HG03045 (cell line): ENCODE measurements at regions not wholly inside any gene's neighbourhood (a gene's known extent, or its start where the extent isn't known, plus 50 kb on each side); places are given as distances from the start of the nearest gene placed in this dataset.
"Not testable (repeated sequence)": the region's sequence is repeated elsewhere in the genome, so short reads cannot be mapped to it uniquely, and the experiment has no call there.

ENCODE experiments used
- ATAC-seq: cut with Tn5 transposase; IDR thresholded peaks from one replicate; pipeline ENCODE4 v1.9.1; 2021; ENCODE audit warnings: mild to moderate bottlenecking, moderate library complexity; ENCODE audit not compliant: unreplicated experiment

DNA sequence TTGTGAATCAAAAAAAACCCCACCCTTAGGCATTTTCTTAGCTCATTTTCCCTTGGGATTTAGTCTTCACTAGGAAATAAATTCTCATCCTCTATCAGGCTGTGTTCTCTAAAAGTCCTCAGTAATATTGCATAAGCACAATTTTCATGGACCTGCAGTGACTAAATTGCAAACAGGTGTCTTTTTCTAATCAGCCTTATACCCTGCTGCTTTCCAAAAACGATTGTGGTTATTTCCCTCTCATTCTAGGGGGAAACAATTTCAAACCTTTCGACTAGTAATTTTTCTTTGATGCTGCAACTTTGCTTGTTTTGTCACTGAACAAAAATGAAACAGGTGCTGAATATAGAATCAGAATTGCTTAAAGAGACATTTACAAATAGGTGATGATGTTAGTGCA lies 549.9 kb downstream of the PDHA2 start:
- no peak for ATAC-seq

DNA sequence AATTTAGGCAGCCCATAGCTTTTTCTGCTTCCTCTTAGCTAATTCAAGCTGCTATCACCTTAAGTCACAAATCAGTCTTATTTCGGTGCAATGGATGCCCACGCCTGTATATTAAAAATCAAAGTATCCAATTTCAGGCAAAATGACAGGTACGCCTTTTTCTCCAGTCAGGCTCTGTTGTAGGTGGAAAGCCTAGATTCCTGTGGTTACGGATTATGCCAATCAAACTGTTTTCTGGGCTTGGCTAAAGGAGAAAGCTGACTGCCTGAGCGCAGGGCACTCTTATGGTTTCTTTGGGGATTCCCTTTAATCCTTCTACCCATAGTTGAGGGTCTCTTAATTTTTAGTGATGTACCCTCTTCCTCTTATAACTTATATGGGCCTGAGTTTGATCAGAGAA lies 550.5 kb downstream of the PDHA2 start:
- no peak for ATAC-seq

- no peak for ATAC-seq
Observed at GRCh38 chr4:96395747-96396146, 555.9 kb downstream of the PDHA2 start.

DNA sequence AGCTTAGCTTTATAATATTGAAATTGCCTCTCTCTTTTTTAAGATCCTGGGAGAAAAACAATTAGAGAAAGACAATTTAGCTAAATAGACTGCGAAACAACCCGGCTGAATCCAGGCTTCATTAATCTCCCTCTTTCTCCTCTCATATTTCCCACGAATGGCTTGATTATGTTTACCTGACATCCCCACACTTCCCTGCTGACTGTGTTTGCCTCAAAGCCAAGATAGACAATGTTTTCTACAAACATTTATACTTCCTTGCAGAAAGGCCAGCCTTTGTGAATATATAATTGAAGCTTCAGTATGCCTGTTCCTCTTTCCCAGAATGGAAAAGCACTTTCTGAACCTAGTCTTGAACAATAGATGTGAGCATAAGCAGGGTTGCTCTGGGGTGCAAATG lies 566.8 kb downstream of the PDHA2 start:
- ATAC-seq, result no peak

DNA sequence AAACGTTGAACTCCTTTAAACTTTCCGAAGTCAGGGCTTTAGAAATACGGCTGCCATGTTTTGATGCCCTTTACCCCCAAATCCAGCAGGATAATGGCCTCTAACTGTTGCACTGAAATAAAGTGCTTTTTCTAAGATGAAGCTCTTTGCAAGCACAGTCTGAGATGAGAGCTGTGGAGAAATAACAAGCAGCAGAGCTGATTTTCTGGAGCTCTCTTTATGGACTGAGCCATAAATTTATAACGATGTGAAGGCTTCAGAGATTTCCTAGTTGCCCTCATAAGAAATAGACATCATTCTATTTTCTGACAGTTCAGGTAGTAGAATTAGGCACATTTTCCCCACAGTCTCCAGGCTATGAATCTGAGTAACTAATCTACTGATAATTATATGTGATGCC lies 567.3 kb downstream of the PDHA2 start:
- no peak for ATAC-seq

GRCh38 chr4:96407738-96408463 lies 568.0 kb downstream of the PDHA2 start:
- no peak for ATAC-seq

GRCh38 chr4:96414853-96415252 lies 575.0 kb downstream of the PDHA2 start:
- not testable (repeated sequence) for ATAC-seq

DNA sequence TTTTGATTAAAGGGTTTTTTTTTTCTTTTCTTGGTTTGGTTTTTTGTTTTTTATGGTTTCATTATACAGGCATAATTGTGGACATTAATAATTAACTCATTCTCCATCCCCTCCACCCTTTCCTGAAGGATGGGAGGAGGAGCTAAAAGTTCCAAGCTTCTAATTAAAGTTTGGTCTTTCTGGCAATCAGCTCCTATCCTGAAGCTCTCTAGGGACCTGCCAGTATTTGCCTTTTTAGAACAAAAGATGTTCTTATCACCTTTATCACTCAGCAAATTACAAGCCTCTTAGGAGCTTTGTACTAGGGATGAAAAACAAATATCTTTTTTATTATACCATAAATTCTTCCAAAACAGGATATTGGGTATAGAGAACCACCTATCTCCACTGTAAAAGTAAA lies 589.8 kb downstream of the PDHA2 start:
- no peak for ATAC-seq

- ATAC-seq, result no peak
Observed at GRCh38 chr4:96431094-96431493, 591.2 kb downstream of the PDHA2 start.

DNA sequence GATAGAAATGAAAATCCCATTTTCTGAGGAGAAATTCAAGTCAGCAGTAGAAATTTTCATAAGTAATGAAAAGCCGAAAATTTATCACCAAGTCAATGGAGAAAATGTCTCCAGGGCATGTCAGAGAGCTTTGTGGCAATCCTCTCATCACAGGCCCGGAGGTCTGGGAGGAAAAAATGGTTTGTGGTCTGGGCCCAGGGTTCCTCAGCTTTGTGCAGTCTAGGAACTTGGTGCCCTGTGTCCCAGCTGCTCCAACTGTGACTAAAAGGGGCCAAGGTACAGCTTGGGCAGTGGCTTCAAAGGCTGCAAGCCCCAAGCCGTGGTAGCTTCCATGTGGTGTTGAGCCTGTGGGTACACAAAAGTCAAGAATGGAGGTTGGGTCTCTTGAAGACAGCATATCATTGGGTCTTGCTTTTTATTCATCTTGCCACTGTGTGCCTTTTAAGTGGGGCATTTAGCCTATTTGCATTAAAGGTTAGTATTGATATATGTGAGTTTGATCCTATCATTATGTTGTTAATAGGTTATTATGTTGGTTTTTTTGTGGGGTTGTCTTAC lies 608.5 kb downstream of the PDHA2 start:
- ATAC-seq, result no peak

- no peak for ATAC-seq
Observed at GRCh38 chr4:96455045-96455720, 615.3 kb downstream of the PDHA2 start.

DNA sequence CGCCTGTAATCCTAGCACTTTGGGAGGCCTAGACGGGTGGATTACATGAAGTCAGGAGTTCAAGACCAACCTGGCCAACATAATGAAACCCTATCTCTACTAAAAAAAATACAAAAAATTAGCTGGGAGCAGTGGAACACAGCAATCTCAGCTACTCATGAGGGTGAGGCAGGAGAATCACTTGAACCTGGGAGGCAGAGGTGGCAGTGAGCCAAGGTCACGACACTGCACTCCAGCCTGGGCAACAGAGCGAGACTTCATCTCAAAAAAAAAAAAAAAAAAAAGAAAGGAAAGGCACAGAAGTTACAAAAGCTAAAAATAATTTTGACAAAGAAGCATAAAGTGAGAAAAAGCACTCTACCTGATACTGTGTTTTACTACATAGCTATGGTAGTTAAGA lies 618.1 kb downstream of the PDHA2 start:
- not testable (repeated sequence) for ATAC-seq

GRCh38 chr4:96459105-96459504 lies 619.2 kb downstream of the PDHA2 start:
- no peak for ATAC-seq

GRCh38 chr4:96465834-96466233 lies 625.9 kb downstream of the PDHA2 start:
- no peak for ATAC-seq

GRCh38 chr4:96471956-96472867 lies 632.3 kb downstream of the PDHA2 start:
- no peak for ATAC-seq

GRCh38 chr4:96473246-96473645 lies 633.4 kb downstream of the PDHA2 start:
- no peak for ATAC-seq

DNA sequence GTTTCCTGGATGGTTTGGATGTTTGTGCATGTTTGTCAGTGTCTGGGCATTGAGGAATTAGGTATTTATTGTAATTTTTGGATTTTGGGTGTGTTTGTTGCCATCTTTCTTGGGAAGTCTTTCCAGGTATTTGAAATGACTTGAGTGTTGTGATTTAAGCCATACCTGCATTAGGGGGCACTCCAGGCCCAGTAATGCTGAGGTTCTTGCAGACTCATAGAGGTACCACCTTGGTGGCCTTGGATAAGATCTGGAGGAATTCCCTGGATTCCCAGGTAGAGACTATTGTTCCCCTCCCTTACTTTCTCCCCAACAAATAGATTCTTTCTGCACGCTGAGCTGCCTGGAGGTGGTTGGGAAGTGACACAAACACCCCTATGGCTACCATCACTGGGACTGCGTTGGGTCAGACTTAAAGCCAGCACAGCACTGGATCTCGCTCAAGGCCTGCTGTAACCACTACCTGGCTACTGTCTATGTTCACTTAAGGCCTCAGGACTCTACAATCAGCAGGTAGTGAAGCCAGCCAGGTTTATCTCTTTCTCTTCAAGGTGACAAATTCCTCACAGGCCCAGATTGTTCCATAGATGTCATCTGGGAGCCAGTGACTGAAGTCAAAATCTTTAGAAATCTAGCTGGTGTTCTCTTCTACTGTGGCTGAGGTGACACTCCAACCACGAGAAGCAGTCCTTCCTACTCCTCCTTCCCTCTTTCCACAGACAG lies 643.6 kb downstream of the PDHA2 start:
- ATAC-seq, result no peak

- no peak for ATAC-seq
Observed at GRCh38 chr4:96486563-96486962, 646.7 kb downstream of the PDHA2 start.

GRCh38 chr4:96497621-96498020 lies 657.7 kb downstream of the PDHA2 start:
- no peak for ATAC-seq

- ATAC-seq, result no peak
Observed at GRCh38 chr4:96504386-96504785, 664.5 kb downstream of the PDHA2 start.
